ENCODE measurements at regions not wholly inside any gene's neighbourhood (a gene's known extent, or its start where the extent isn't known, plus 50 kb on each side); places are given as distances from the start of the nearest gene placed in this dataset.

DNA sequence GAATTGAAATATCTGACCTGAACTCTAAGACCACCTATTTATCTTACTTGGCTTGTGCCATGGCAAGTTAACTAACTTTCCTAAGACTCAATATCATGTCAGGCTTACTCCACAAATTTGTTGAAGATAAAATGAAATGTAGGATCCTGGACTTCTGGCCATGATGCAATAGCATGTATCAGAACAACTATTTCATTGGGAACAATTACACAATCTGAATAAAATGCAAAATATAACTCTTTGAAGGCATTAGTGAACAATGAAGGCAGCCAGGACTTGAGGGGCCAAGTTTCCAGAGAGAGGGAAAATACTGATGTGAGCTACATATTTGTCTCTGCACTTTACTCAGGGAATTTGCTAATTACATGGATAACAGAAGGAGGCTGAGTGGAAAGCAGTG, 476.5 kb upstream of the ACVR2A start:
- TF ChIP-seq, protein P1, sequence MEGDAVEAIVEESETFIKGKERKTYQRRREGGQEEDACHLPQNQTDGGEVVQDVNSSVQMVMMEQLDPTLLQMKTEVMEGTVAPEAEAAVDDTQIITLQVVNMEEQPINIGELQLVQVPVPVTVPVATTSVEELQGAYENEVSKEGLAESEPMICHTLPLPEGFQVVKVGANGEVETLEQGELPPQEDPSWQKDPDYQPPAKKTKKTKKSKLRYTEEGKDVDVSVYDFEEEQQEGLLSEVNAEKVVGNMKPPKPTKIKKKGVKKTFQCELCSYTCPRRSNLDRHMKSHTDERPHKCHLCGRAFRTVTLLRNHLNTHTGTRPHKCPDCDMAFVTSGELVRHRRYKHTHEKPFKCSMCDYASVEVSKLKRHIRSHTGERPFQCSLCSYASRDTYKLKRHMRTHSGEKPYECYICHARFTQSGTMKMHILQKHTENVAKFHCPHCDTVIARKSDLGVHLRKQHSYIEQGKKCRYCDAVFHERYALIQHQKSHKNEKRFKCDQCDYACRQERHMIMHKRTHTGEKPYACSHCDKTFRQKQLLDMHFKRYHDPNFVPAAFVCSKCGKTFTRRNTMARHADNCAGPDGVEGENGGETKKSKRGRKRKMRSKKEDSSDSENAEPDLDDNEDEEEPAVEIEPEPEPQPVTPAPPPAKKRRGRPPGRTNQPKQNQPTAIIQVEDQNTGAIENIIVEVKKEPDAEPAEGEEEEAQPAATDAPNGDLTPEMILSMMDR (conservative IDR thresholded peaks at IDR 0.05; ENCODE audit: low read depth in 2 of 2): no peak
- TF ChIP-seq POLR2AphosphoS5 (IDR thresholded peaks at IDR 0.05; ENCODE audit: low read depth) (no peak), EZH2phosphoT487 (IDR thresholded peaks at IDR 0.05; ENCODE audit: unreplicated experiment) (no peak)
- TF ChIP-seq, protein P2, sequence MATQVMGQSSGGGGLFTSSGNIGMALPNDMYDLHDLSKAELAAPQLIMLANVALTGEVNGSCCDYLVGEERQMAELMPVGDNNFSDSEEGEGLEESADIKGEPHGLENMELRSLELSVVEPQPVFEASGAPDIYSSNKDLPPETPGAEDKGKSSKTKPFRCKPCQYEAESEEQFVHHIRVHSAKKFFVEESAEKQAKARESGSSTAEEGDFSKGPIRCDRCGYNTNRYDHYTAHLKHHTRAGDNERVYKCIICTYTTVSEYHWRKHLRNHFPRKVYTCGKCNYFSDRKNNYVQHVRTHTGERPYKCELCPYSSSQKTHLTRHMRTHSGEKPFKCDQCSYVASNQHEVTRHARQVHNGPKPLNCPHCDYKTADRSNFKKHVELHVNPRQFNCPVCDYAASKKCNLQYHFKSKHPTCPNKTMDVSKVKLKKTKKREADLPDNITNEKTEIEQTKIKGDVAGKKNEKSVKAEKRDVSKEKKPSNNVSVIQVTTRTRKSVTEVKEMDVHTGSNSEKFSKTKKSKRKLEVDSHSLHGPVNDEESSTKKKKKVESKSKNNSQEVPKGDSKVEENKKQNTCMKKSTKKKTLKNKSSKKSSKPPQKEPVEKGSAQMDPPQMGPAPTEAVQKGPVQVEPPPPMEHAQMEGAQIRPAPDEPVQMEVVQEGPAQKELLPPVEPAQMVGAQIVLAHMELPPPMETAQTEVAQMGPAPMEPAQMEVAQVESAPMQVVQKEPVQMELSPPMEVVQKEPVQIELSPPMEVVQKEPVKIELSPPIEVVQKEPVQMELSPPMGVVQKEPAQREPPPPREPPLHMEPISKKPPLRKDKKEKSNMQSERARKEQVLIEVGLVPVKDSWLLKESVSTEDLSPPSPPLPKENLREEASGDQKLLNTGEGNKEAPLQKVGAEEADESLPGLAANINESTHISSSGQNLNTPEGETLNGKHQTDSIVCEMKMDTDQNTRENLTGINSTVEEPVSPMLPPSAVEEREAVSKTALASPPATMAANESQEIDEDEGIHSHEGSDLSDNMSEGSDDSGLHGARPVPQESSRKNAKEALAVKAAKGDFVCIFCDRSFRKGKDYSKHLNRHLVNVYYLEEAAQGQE (IDR thresholded peaks at IDR 0.05; ENCODE audit: unreplicated experiment): no peak

All from GM23338 (cell line).